H1 (cell line): ENCODE measurements at regions not wholly inside any gene's neighbourhood (a gene's known extent, or its start where the extent isn't known, plus 50 kb on each side); places are given as distances from the start of the nearest gene placed in this dataset.

Experiments
- CTCF ChIA-PET: fragments of 300-600 bp; sonication (Branson Sonifier 250); formaldehyde crosslinking; loops from one replicate; lab custom pipeline; 2021; ENCODE audit not compliant: partially characterized antibody; lab: Charles Lee
- POLR2A ChIA-PET: fragments of 300-600 bp; sonication (Branson Sonifier 250); formaldehyde crosslinking; loops from one replicate; lab custom pipeline; 2021; ENCODE audit warnings: inconsistent platforms; ENCODE audit not compliant: partially characterized antibody; lab: Charles Lee
- DNase-seq, 2 experiments: peaks; one replicate each; pipeline versions ENCODE4 v3.0.0 to v3.0.0-alpha.2; 2010 to 2022; ENCODE audit warnings: low spot score in 2 of 2, low read depth in 1 of 2, mixed read lengths in 1 of 2
- FAIRE-seq: peaks from 2 replicates; lab custom pipeline; 2011; peaks lifted over from hg19 to GRCh38; lab: Jason Lieb, UNC
- H2AFZ ChIP-seq: 2 replicates; pipeline ENCODE4 v1.8.1; 2012; ENCODE audit warnings: low read length, inconsistent platforms
- H2AK5ac ChIP-seq: 2 replicates; pipeline ENCODE4 v1.6.1; 2013; ENCODE audit warnings: low read depth, low read length
- H2BK120ac ChIP-seq: replicated peaks from 2 replicates; pipeline ENCODE3; 2013; ENCODE audit warnings: low read depth, low read length, inconsistent platforms
- H2BK12ac ChIP-seq: 2 replicates; pipeline ENCODE4 v1.6.1; 2013; ENCODE audit warnings: low read depth, low read length
- H2BK15ac ChIP-seq: 2 replicates; pipeline ENCODE4 v1.6.1; 2013; ENCODE audit warnings: low read length
- H2BK20ac ChIP-seq: 2 replicates; pipeline ENCODE4 v1.6.1; 2013; ENCODE audit warnings: low read length
- H2BK5ac ChIP-seq: 2 replicates; pipeline ENCODE4 v1.6.1; 2013; ENCODE audit warnings: low read depth, low read length
- H3K14ac ChIP-seq: 2 replicates; pipeline ENCODE4 v1.6.1; 2013; ENCODE audit warnings: inconsistent platforms; ENCODE audit not compliant: insufficient read length
- H3K18ac ChIP-seq: 2 replicates; pipeline ENCODE4 v1.6.1; 2013; ENCODE audit warnings: low read length; ENCODE audit errors: extremely low read depth
- H3K23ac ChIP-seq: 2 replicates; pipeline ENCODE4 v1.6.1; 2013; ENCODE audit warnings: inconsistent platforms; ENCODE audit not compliant: insufficient read length
- H3K23me2 ChIP-seq: 2 replicates; pipeline ENCODE4 v1.6.1; 2013; ENCODE audit warnings: low read depth, low read length
- H3K27ac ChIP-seq: 2 replicates; pipeline ENCODE4 v1.6.1; 2011; ENCODE audit warnings: low read depth, low read length, inconsistent platforms
- H3K27me3 ChIP-seq, 4 experiments: replicated peaks in 1 of 4; 1 replicate in 1 of 4; 2 replicates in 3 of 4; pipeline versions ENCODE4 v1.6.1 to v1.8.1; 2011 to 2013; ENCODE audit warnings: low read length in 3 of 4, mild to moderate bottlenecking in 3 of 4, inconsistent platforms in 2 of 4, mixed read lengths in 2 of 4, moderate library complexity in 1 of 4; ENCODE audit not compliant: control insufficient read depth in 3 of 4, insufficient read depth in 3 of 4; ENCODE audit errors: extremely low read depth in 1 of 4
- H3K36me3 ChIP-seq, 4 experiments: 2 replicates each; pipeline versions ENCODE4 v1.6.1 to v1.8.1; 2011 to 2013; ENCODE audit warnings: mild to moderate bottlenecking in 4 of 4, low read length in 3 of 4, moderate library complexity in 2 of 4, control low read depth in 1 of 4, inconsistent platforms in 1 of 4; ENCODE audit not compliant: insufficient read depth in 4 of 4, control insufficient read depth in 2 of 4
- H3K4ac ChIP-seq: replicated peaks from 2 replicates; pipeline ENCODE3; 2013; ENCODE audit warnings: low read length, low read depth, mixed read lengths, inconsistent platforms; ENCODE audit not compliant: insufficient read length
- H3K4me1 ChIP-seq, 4 experiments: replicated peaks in 1 of 4; 1 replicate in 1 of 4; 2 replicates in 3 of 4; pipeline versions ENCODE4 v1.6.1 to v1.8.1; 2011 to 2013; ENCODE audit warnings: low read length in 3 of 4, inconsistent platforms in 2 of 4, mixed read lengths in 1 of 4; ENCODE audit not compliant: insufficient read depth in 4 of 4, control insufficient read depth in 3 of 4
- H3K4me2 ChIP-seq, 2 experiments: 2 replicates each; pipeline versions ENCODE4 v1.6.1 to v1.8.1; 2011 to 2013; ENCODE audit warnings: low read depth in 2 of 2, low read length in 2 of 2, control low read depth in 1 of 2, inconsistent platforms in 1 of 2, mild to moderate bottlenecking in 1 of 2; ENCODE audit not compliant: insufficient read depth in 1 of 2
- H3K4me3 ChIP-seq, 4 experiments: fragments of 200-600, 300-600 bp in 1 of 4; sonication (generic), shearing (Covaris generic), sonication (Bioruptor Twin) in 1 of 4; 2 replicates each; pipeline versions ENCODE4 v1.5.1 to v1.8.1; 2011 to 2016; ENCODE audit warnings: low read length in 4 of 4, low read depth in 3 of 4, control low read depth in 2 of 4, inconsistent platforms in 2 of 4, mild to moderate bottlenecking in 2 of 4, mixed read lengths in 1 of 4, moderate library complexity in 1 of 4; ENCODE audit not compliant: insufficient read depth in 2 of 4; ENCODE audit errors: extremely low read depth in 1 of 4
- H3K56ac ChIP-seq: replicated peaks from 2 replicates; pipeline ENCODE3; 2013; ENCODE audit warnings: low read depth, mild to moderate bottlenecking, mixed read lengths, low read length, inconsistent platforms; ENCODE audit not compliant: insufficient read length
- H3K79me1 ChIP-seq: 2 replicates; pipeline ENCODE4 v1.6.1; 2013; ENCODE audit warnings: low read depth, low read length, control low read depth
- H3K79me2 ChIP-seq, 2 experiments: 2 replicates each; pipeline versions ENCODE4 v1.6.1 to v1.8.1; 2012 to 2013; ENCODE audit warnings: low read length in 2 of 2, mild to moderate bottlenecking in 2 of 2, inconsistent platforms in 1 of 2; ENCODE audit not compliant: insufficient read depth in 2 of 2, control insufficient read depth in 1 of 2
- H3K9ac ChIP-seq, 4 experiments: replicated peaks in 1 of 4; 1 replicate in 1 of 4; 2 replicates in 3 of 4; pipeline versions ENCODE4 v1.6.1 to v1.8.1; 2011 to 2013; ENCODE audit warnings: low read depth in 3 of 4, low read length in 3 of 4, control low read depth in 2 of 4, mild to moderate bottlenecking in 2 of 4, moderate library complexity in 2 of 4, inconsistent platforms in 1 of 4; ENCODE audit errors: extremely low read depth in 1 of 4
- H3K9me3 ChIP-seq, 2 experiments: 2 replicates each; pipeline versions ENCODE4 v1.6.1 to v1.8.1; 2012 to 2013; ENCODE audit warnings: mild to moderate bottlenecking in 2 of 2, moderate library complexity in 2 of 2, control low read depth in 1 of 2, inconsistent platforms in 1 of 2, low read depth in 1 of 2, low read length in 1 of 2, mixed read lengths in 1 of 2; ENCODE audit not compliant: insufficient read depth in 2 of 2
- H4K20me1 ChIP-seq, 2 experiments: replicated peaks in 1 of 2; 2 replicates each; pipeline versions ENCODE3 to v1.8.1; 2011 to 2013; ENCODE audit warnings: inconsistent platforms in 2 of 2, low read length in 2 of 2, mild to moderate bottlenecking in 1 of 2; ENCODE audit not compliant: insufficient read depth in 2 of 2, control insufficient read depth in 1 of 2
- H4K5ac ChIP-seq: 2 replicates; pipeline ENCODE4 v1.6.1; 2013; ENCODE audit warnings: low read length, low read depth, mixed read lengths, inconsistent platforms; ENCODE audit not compliant: insufficient read length
- H4K8ac ChIP-seq: 2 replicates; pipeline ENCODE4 v1.8.0; 2013; ENCODE audit warnings: mild to moderate bottlenecking, moderate library complexity, low read length, inconsistent platforms; ENCODE audit not compliant: insufficient read depth; ENCODE audit errors: extremely low read depth
- H4K91ac ChIP-seq: replicated peaks from 2 replicates; pipeline ENCODE3; 2013; ENCODE audit warnings: low read length, mixed read lengths, inconsistent platforms; ENCODE audit not compliant: insufficient read length
- BCL11A ChIP-seq, 2 experiments: IDR thresholded peaks; one replicate each; pipeline ENCODE4 v1.6.1; 2011; ENCODE audit warnings: low read depth in 2 of 2, low read length in 2 of 2, mild to moderate bottlenecking in 2 of 2
- SP2 ChIP-seq: IDR thresholded peaks from 2 replicates; pipeline ENCODE4 v1.6.1; 2012; ENCODE audit warnings: mild to moderate bottlenecking, low read length, inconsistent platforms
- WGBS, 2 experiments: shearing (Covaris generic) in 1 of 2; methylation state at CpG; one replicate each; pipeline versions ENCODE4 v1.1.6 to v1.1.7; 2013 to 2015; ENCODE audit warnings: low lambda C conversion rate in 2 of 2, mixed read lengths in 2 of 2, inconsistent platforms in 1 of 2, low coverage in 1 of 2, missing lambda C conversion rate in 1 of 2; ENCODE audit not compliant: insufficient replicate concordance in 2 of 2, insufficient coverage in 1 of 2, insufficient read length in 1 of 2; ENCODE audit errors: extremely low coverage in 1 of 2, missing lambda C conversion rate in 1 of 2; 5-methylcytosine and 5-hydroxymethylcytosine counted together

DNA sequence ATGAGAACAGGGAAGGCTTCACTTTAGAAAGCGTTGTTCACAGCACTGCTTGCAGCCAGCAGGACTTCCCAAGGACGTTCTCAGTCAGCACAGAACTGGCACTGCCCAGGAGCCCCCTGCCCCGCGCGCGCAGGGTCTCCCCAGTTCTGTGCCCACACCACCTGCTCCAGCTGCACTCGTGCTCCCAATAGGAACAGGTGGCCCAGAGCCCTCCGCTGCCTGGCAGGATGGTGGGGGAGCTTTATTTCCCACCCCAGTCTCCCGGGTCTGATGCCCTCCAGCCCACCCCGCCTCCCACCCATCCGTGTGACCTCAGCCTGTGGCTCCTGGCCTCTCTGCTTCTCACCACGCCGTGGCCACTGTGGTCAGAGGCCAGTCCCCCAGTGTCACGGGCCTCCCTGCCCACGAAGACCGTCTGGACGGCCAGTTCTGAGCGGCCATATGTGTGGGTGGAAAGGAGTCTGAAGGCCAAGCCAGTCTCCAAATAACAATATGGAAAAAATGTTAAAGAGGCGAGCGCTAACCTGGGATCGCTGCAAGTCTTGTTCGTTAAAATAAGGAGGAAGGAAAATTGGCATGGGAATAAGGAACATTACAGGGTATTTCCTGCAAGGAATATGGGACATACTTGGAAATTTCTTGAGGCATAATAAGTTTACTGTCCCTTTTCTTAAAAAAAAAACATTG lies 54.6 kb upstream of the PCSK6 start:
- Histone ChIP-seq H3K4me3 (no peak overlapping the region), H4K20me1 (no peaks in the 10 kb centered on the region), H3K27ac (no peak overlapping the region), H3K4me2 (no peak overlapping the region), H3K9ac (no peak overlapping the region), H3K4ac (no peak overlapping the region), H2BK15ac (no peak overlapping the region), H3K4me1 (no peaks in the 10 kb centered on the region), H2AFZ (no peak overlapping the region), H3K36me3 (no peaks in the 10 kb centered on the region), H4K91ac (no peak overlapping the region), H3K79me1 (no peaks in the 10 kb centered on the region), H3K23me2 (no peaks in the 10 kb centered on the region), H2BK12ac (no peak overlapping the region), H3K23ac (no peak overlapping the region), H2BK120ac (no peak overlapping the region), H3K79me2 (no peaks in the 10 kb centered on the region), H3K18ac (no peak overlapping the region), H2BK20ac (no peak overlapping the region), H4K8ac (no peak overlapping the region), H4K5ac (no peak overlapping the region), H3K9me3 (no peaks in the 10 kb centered on the region), H3K27me3 (no peaks in the 10 kb centered on the region), H2AK5ac (no peak overlapping the region), H3K14ac (no peak overlapping the region), H3K56ac (no peak overlapping the region), H2BK5ac (no peak overlapping the region)
- FAIRE-seq (no peak), DNase-seq (no peak)
- WGBS, 2 experiments, result 91% methylated on average over 20 of the region's 22 CpGs; no CpG with 5 or more reads in 1 of the 2 experiments
- TF ChIP-seq BCL11A (IDR thresholded peaks at IDR 0.05; ENCODE audit: low read depth in 2 of 2, low read length in 2 of 2) (no peak), SP2 (no peak)
- ChIA-PET CTCF (interaction anchor here (0.5 kb wide), 1 partner anchor 203 kb away, joined by 3 read pairs; no protein-coding TSS in a partner anchor), POLR2A (no interaction called here)
